Upper lobe of right lung (tissue), 1 donor: ENCODE measurements at regions not wholly inside any gene's neighbourhood (a gene's known extent, or its start where the extent isn't known, plus 50 kb on each side); places are given as distances from the start of the nearest gene placed in this dataset.

Experiments used
- ATAC-seq: fragments of 200-7000 bp; cut with Tn5 transposase; one replicate; pipeline ENCODE4 v1.9.1; 2020; ENCODE audit warnings: mild to moderate bottlenecking, moderate library complexity
- DNase-seq: peaks from one replicate; pipeline ENCODE4 v3.0.0-alpha.2; 2020
- H3K27ac ChIP-seq: fragments of 200-600 bp; one replicate; pipeline ENCODE4 v1.8.0; 2022
- H3K27me3 ChIP-seq: fragments of 200-600 bp; one replicate; pipeline ENCODE4 v1.8.0; 2022; ENCODE audit warnings: mild to moderate bottlenecking
- H3K36me3 ChIP-seq: fragments of 200-600 bp; one replicate; pipeline ENCODE4 v1.8.0; 2022
- H3K4me1 ChIP-seq: fragments of 200-600 bp; one replicate; pipeline ENCODE4 v1.8.0; 2022
- H3K4me3 ChIP-seq: fragments of 200-600 bp; one replicate; pipeline ENCODE4 v1.8.0; 2022; ENCODE audit warnings: mild to moderate bottlenecking
- H3K9me3 ChIP-seq: fragments of 200-600 bp; one replicate; pipeline ENCODE4 v1.8.0; 2022
- intact Hi-C: fragments of 100-400 bp; cut with DNase I; formaldehyde crosslinking; loops from one replicate; pipeline ENCODE4 v1.11.0; 2022
- TF ChIP-seq, protein P1 (sequence below): fragments of 200-600 bp; IDR thresholded peaks from one replicate; pipeline ENCODE4 v1.8.0; 2022; ENCODE audit warnings: antibody characterized with exemption
- donor health status: DM: no; HTN: yes; CAD: no; lungs with severe emphysema.

DNA sequence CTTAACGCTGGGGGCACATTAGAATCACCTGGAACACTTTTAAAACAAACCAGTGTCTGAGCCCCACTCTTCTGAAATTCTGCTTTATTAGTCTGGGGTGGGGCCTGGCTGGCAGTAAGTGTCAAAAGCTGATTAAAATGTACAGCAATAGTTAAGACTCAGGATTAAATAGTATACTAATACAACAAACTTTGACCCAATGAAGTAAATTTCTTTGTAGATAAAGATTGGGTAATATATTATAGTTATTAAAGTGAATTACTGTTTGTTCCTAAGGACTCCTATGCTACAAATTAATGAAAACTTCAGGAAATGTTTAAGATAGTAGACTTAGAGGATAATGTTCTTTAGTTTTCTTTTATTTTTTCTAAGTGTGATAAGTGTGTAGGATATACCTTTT, 160.9 kb downstream of the FAM124B start:
- intact Hi-C loops = no loop called here
- no peaks in the 10 kb centered on the region for H3K27me3 ChIP-seq
- no peak for DNase-seq
- H3K36me3 ChIP-seq = no peaks in the 10 kb centered on the region
- no peaks in the 10 kb centered on the region for H3K4me1 ChIP-seq
- no peak for ATAC-seq
- no peak overlapping the region for H3K4me3 ChIP-seq
- no peak overlapping the region for H3K27ac ChIP-seq
- TF ChIP-seq, protein P1, sequence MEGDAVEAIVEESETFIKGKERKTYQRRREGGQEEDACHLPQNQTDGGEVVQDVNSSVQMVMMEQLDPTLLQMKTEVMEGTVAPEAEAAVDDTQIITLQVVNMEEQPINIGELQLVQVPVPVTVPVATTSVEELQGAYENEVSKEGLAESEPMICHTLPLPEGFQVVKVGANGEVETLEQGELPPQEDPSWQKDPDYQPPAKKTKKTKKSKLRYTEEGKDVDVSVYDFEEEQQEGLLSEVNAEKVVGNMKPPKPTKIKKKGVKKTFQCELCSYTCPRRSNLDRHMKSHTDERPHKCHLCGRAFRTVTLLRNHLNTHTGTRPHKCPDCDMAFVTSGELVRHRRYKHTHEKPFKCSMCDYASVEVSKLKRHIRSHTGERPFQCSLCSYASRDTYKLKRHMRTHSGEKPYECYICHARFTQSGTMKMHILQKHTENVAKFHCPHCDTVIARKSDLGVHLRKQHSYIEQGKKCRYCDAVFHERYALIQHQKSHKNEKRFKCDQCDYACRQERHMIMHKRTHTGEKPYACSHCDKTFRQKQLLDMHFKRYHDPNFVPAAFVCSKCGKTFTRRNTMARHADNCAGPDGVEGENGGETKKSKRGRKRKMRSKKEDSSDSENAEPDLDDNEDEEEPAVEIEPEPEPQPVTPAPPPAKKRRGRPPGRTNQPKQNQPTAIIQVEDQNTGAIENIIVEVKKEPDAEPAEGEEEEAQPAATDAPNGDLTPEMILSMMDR = no peak
- no peaks in the 10 kb centered on the region for H3K9me3 ChIP-seq

DNA sequence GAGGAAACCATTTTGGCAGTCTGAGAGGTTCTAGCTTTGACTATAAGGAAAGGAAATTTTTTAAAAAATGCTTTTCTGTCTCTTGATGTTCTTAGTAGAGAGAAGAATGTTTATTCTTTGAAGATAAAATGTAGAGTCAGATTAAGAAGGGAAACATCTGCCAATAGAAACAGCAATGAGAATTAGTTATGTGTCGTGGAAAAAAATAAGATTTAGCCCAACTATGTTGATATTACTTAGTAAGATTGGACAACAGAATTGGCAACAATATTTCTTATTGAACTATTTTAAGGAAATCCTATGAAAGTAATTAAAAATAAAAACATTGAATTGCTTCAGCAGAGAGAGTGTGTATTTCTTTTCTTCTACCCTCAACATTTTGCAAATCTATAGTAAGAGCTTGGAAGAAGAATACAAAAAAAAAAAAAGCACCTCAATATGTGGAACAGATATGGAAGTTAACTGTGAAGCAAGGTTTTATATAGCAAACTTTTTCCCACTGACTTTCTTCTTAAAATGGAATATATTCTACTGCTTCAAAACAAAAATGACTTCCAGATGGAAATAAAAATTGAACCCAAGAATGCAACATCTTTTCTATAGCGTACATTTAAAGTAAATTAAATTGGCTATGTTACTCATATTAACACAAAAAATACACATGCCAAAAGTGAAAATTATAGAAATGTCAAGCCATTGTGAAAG, 177.9 kb downstream of the FAM124B start:
- H3K9me3 ChIP-seq = no peaks in the 10 kb centered on the region
- H3K27me3 ChIP-seq = no peaks in the 10 kb centered on the region
- no peak overlapping the region for H3K4me3 ChIP-seq
- H3K4me1 ChIP-seq = peaks cover 4% of the 10 kb centered on the region
- DNase-seq (no peak), ATAC-seq (no peak)
- TF ChIP-seq, protein P1 = no peak
- H3K36me3 ChIP-seq = no peaks in the 10 kb centered on the region
- no peak overlapping the region for H3K27ac ChIP-seq
- intact Hi-C loops = no loop called here

DNA sequence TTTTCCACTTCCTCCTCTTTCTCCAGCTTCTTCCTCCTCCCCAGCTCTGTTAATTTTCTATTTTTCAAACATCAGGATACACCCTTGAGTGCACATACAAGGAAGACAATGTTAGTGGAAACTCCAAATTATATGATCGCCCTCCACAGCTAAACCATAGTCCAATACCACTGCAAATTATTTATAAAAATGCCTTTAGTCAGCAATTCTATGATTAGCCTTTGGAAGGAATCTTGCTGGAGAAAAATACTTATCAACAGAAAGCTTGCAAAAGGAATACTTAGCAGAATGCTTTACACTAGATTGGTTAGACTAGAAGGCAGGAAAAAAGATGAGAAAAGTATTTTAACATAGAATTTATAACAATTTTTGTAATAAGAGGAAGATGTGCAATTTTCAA, 178.9 kb downstream of the FAM124B start:
- H3K9me3 ChIP-seq = no peaks in the 10 kb centered on the region
- no peak for DNase-seq
- no peak overlapping the region for H3K27ac ChIP-seq
- H3K27me3 ChIP-seq = no peaks in the 10 kb centered on the region
- ATAC-seq = no peak
- intact Hi-C loops = no loop called here
- TF ChIP-seq, protein P1 = no peak
- no peaks in the 10 kb centered on the region for H3K36me3 ChIP-seq
- no peak overlapping the region for H3K4me3 ChIP-seq
- peaks cover 4% of the 10 kb centered on the region for H3K4me1 ChIP-seq

DNA sequence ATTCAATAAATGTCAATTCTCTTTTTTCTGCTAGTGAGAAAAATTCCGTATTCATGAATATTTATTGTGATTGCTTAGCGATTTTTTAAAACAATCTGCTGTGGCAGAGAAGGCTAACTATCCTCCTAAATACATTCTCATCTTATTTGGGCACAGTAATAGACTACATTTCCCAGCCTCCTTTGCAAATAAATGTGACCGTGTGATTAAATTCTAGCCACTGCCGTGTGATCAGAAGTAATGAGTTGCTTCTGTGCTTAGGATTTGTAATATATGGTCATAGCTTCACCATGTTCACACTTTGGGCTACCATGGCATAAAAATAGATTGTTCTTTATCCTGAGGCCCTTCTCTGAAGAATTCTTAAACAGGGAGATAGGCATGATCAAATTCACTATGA, 179.6 kb downstream of the FAM124B start:
- intact Hi-C loops = no loop called here

DNA sequence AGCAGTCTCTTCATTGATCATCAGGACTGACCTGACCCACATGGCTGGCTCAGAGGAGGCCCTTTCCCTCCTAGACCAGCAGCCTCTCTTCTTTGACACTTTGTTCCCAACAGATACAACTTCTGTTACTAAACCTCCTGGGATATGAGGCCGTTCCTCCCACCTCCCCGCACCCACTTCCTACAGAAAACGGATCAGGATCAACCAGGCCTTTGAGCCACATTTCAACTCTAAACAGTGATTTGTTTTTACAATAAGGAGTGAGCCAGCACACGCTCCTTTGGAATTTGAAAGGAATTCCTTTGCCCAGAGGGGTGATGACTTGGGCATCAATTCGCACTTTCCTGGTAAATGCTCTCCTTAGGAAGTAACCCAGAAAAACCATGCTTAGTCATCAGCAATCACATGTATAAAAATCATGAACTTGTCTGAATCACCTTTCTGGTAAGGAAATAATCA, 180.4 kb downstream of the FAM124B start:
- DNase-seq (no peak), ATAC-seq (no peak)
- no peaks in the 10 kb centered on the region for H3K9me3 ChIP-seq
- TF ChIP-seq, protein P1 = no peak
- no peak overlapping the region for H3K27ac ChIP-seq
- peaks cover 4% of the 10 kb centered on the region for H3K4me1 ChIP-seq
- no peaks in the 10 kb centered on the region for H3K36me3 ChIP-seq
- intact Hi-C loops = no loop called here
- no peaks in the 10 kb centered on the region for H3K27me3 ChIP-seq
- H3K4me3 ChIP-seq = no peak overlapping the region

More for the DNA sequence above, 179.6 kb downstream of the FAM124B start:
- Histone ChIP-seq H3K4me3 (no peak overlapping the region), H3K9me3 (no peaks in the 10 kb centered on the region), H3K27me3 (no peaks in the 10 kb centered on the region), H3K36me3 (no peaks in the 10 kb centered on the region), H3K4me1 (peaks cover 4% of the 10 kb centered on the region), H3K27ac (no peak overlapping the region)
- ATAC-seq = no peak
- TF ChIP-seq, protein P1 = no peak
- no peak for DNase-seq
